GM19455 (cell line): ENCODE measurements at regions not wholly inside any gene's neighbourhood (a gene's known extent, or its start where the extent isn't known, plus 50 kb on each side); places are given as distances from the start of the nearest gene placed in this dataset.

Source experiments
- ATAC-seq: cut with Tn5 transposase; IDR thresholded peaks from one replicate; pipeline ENCODE4 v1.9.1; 2021; ENCODE audit not compliant: unreplicated experiment

DNA sequence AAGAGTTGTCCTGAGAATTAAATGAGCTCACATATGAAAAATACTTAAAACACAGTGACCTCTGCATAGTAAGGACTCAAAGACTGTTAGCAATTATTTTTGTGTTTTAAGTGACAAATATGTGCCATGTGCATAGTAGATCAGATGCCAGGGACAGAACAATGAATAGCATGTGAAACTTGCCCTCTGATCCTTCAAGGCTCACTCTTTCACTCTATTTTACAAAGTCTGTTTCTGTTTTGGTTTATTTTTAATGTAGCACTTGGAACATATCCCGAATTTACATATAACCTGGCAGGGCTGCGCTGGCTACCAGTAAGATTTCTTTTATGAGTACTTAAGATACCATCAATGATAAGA is 135.5 kb upstream of the TNFAIP3 start:
- no peak for ATAC-seq

- no peak for ATAC-seq
Observed at GRCh38 chr6:137731960-137732616, 135.0 kb upstream of the TNFAIP3 start.

DNA sequence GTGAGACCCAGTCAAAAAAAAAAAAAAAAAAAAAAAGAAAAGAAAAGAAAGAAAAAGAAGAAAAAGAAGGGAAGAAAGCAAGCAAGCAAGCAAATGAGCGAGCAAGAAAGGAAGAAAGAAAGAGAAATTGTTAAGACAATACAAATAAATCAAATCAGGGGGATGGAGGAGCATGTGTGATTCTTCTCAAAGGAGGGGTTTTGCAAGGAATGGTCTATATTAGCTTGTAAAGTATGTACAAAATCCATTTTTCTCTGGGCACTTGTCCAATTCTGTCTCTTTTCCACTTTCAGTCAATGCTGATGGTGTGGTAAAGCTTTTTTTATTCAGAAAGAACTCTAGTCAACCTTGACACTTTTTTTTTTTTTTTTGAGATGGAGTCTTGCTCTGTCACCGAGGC is 133.7 kb upstream of the TNFAIP3 start:
- no peak for ATAC-seq

DNA sequence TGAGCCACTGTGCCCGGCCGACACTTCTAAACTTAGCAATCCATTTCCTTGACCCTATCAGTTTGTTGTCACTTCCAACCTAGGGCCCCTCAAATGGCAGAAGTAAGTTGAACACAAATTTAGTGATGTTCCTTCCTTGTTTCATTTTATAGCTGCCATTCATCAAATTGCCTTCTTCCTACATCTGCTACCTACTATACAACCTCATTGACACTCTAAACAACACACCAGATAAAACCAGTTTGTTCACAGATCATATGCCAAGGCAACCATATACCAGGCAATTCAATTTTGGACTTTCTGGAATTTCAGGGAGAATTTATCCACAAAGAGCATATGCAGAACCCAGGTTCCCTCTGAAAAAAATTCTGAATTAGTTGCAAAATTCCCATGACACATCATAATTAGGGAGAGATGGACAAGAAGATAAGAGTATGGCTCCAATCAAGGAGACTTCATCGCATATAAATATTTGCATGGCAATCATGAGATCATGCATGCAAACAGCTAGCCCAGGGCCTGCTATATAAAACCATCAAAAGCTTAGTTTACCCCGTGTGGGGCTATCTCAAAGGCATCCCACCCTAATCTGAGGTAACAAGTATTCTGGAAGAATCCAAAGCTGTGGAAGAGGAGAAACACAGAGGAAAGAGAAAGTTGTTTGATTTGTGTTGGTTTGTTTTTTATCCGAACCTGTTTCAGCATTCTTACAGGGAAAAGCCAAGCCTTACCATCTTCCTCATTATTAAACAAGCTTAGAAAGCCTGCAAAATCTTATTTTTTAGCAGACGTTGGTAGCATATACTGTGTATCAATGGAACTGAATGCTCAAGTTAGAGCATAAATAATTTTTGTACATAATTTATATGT is 132.8 kb upstream of the TNFAIP3 start:
- no peak for ATAC-seq

DNA sequence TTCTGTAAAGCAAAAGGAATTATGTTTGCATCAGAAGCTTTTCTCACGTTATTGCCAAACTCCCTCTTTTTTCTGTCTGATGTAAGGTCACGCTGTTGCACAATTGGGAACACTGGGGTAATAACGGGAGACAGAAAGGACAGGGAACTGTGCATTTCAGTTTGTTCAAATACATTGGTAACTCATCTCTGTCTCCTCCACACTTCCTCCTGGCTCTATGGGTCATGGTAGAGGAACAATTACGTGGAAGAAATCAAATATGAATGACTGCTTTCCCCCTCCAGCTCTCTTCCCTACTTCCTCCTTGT is 132.2 kb upstream of the TNFAIP3 start:
- ATAC-seq = no peak

- peak; percentile 68 for ATAC-seq
Observed at GRCh38 chr6:137736048-137736818, 130.8 kb upstream of the TNFAIP3 start.

- no peak for ATAC-seq
Observed at GRCh38 chr6:137736911-137737310, 130.1 kb upstream of the TNFAIP3 start.

- no peak for ATAC-seq
Observed at GRCh38 chr6:137737836-137738596, 129.0 kb upstream of the TNFAIP3 start.

- ATAC-seq = no peak
Observed at GRCh38 chr6:137738931-137739504, 128.0 kb upstream of the TNFAIP3 start.

GRCh38 chr6:137739544-137739943 is 127.5 kb upstream of the TNFAIP3 start:
- ATAC-seq = no peak

DNA sequence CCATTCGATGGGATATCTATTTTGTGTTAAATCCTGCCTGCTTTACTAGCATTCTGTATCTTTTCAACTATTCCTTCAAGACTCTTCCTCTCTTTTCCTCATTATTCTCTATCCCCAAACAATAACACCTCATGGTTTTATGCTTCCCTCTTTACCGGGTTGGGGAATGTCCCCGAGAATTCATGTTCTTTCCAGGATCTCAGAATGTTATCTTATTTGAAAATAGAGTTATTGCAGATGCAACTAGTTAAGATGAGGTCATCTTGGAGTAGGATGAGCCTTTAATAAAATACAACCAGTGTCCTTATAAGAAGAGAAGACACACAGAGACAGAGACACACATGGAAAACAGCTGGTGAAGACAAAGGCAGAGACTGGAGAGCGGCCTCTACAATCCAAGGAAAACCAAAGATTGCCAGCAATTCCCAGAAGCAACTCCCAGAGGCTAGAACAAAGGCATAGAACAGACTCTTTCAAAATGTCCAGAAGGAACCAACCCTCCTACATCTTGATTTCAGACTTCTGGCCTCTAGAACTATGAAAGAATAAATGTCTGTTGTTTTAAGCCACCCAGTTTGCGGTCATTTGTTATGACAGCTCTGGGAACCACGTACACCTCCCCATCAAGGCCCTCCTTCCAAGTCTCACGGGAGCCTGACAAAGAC is 126.8 kb upstream of the TNFAIP3 start:
- no peak for ATAC-seq

- no peak for ATAC-seq
Observed at GRCh38 chr6:137740967-137741761, 125.9 kb upstream of the TNFAIP3 start.

GRCh38 chr6:137743493-137743892 is 123.6 kb upstream of the TNFAIP3 start:
- no peak for ATAC-seq

DNA sequence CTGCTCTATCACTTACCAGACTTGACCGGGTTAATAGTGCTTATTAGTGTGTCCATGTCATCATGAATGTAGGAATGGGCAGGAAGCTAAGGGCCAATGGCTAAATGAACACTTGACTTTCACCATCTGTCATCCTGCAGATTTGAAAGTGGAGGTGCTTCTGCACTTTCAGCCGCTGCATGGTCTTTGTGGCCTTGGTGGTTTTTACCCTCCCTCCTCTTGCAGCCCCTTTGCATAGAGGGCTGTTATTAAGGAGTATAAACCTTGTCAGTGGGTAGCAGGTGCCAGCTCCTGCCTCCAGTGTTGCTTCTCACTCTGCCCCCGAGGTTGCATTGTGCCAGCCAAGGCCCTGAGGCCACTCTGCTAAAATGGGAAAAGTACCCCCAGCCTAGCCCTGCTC is 122.2 kb upstream of the TNFAIP3 start:
- peak; percentile 74 for ATAC-seq

DNA sequence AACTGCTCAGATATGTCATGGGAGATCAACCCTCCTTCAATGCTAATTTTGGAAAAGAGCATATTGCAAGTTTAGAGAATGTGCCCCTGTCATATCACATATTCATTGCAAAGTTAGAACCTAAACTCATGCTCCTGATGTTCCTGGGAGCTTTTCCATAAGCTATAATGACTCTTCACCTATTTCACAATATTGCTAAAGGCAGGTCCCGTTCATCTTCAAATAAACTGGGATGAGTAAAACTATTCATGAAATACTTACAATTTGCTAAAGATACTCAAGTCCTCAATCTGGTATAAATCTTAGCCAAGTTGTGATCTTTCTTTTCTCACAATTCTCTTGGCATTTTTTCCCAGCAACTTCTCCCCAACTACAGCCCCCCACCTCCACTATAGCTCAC is 121.7 kb upstream of the TNFAIP3 start:
- ATAC-seq = no peak

DNA sequence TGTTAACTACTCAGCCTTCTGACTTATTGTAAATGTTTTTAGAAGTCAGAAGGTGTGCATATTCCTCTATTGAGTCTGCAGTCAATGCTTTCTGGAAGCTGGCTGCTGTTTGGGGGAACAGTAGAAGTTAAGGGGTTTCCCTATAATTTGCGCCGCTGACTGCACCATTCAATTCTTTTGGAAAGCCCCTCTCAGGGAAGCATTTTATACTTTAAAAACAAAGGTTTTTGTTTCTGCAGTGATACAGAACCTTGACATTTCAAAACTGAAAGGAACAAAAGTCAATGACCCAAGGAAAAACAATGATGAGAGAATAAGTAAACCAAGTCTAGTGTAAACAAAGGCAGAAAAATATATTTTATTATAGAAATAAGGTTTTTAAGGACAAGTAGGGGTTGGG is 120.8 kb upstream of the TNFAIP3 start:
- ATAC-seq = no peak

DNA sequence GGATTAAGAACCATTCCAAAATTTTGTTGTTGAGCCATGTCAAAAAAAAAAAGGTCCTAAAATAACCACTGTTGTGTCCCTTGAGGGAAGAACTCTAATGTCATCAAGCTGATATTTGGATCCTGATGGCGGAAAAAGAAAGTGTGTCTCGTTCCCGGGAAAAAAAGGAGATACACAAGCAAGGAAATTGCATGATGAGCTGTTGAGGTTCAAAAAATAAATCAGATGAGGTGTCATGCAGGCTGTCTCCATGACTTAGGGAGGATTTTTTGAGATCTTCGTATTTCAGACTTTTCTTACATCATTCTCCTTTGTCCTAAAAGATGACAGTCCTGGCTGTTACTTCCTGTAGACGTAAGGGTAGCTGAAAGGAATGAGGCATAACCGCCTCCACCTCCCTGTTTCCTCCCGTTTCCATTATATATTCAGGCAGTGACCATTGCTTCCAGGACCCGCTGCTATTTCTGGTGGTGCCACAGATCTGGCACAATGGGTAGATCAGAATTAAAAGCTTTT is 117.3 kb upstream of the TNFAIP3 start:
- ATAC-seq = no peak

- no peak for ATAC-seq
Observed at GRCh38 chr6:137750297-137750696, 116.8 kb upstream of the TNFAIP3 start.
